Choroid plexus epithelial cell (primary cell): ENCODE measurements at regions not wholly inside any gene's neighbourhood (a gene's known extent, or its start where the extent isn't known, plus 50 kb on each side); places are given as distances from the start of the nearest gene placed in this dataset.

ENCODE experiments used
- DNase-seq: peaks from one replicate; pipeline ENCODE4 v3.0.0-alpha.2; 2010; ENCODE audit warnings: low read depth
- H3K4me3 ChIP-seq: 2 replicates; pipeline ENCODE4 v1.5.1; 2011; ENCODE audit warnings: low read depth, mild to moderate bottlenecking, control low read depth, low read length, moderate library complexity
- TF ChIP-seq, protein P1 (sequence below): conservative IDR thresholded peaks from 2 replicates; pipeline ENCODE4 v1.5.1; 2011; ENCODE audit warnings: low read depth, mild to moderate bottlenecking, control low read depth, inconsistent platforms, low read length, moderate library complexity

DNA sequence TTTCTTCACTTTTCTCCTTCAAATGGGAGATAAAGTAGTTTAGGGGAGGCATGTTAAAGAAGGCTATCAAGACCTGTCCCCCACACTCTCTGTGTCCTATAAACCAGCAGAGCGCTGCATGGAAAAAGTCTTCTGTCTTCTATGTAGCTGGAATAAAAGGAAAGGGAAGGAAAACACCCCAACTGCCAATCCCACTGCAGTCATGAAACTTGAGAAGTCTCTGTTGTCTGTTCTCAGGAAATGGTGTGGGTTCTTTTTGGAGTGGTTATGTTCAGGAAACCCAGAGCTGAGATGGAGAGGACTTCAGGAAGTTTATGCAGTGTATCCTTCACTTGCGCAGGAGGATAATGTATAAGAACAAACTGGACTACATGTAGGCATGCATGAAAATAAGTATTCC lies 274.3 kb downstream of the GAS1 start:
- DNase-seq: peak; percentile 24
- H3K4me3 ChIP-seq: no peak overlapping the region
- TF ChIP-seq, protein P1, sequence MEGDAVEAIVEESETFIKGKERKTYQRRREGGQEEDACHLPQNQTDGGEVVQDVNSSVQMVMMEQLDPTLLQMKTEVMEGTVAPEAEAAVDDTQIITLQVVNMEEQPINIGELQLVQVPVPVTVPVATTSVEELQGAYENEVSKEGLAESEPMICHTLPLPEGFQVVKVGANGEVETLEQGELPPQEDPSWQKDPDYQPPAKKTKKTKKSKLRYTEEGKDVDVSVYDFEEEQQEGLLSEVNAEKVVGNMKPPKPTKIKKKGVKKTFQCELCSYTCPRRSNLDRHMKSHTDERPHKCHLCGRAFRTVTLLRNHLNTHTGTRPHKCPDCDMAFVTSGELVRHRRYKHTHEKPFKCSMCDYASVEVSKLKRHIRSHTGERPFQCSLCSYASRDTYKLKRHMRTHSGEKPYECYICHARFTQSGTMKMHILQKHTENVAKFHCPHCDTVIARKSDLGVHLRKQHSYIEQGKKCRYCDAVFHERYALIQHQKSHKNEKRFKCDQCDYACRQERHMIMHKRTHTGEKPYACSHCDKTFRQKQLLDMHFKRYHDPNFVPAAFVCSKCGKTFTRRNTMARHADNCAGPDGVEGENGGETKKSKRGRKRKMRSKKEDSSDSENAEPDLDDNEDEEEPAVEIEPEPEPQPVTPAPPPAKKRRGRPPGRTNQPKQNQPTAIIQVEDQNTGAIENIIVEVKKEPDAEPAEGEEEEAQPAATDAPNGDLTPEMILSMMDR: no peak

DNA sequence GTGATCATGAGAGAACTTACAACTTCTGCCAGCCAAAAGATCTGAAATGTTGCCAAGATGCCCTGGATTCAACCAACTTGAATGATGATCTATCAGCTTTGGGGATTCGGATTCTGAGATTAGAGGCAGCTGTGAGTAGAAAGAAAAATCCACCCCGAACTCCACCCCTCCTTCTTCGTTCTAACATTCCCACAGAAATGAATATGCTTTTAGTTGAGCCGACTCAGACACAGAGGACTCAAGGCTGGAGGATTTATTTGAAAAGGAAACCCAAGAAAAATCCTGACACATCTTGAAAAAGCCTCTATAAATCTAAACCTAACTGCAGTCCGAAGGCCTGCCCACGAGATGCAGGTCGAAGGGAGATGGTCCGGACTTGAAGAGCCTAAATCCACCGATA lies 275.0 kb downstream of the GAS1 start:
- no peak overlapping the region for H3K4me3 ChIP-seq
- TF ChIP-seq, protein P1: no peak
- DNase-seq: no peak

DNA sequence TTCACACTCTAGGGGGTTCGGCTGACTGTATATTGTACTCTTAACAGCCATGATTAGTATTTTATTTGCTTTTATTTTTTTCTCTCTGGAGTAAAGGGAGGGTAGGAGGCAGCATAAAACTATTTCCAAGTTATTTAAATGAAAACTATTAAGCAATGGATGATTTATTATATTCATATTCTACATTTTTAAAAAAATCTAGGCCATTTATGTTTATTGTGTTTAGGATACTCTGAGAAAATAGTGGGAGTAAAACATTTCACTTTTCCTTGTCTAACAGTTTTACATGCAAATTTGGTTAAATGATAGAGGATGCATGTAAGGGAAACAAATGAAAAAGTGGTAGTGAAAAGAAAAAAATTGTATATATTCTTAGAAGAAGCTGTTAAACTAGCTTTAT lies 276.3 kb downstream of the GAS1 start:
- no peak overlapping the region for H3K4me3 ChIP-seq
- no peak for DNase-seq
- TF ChIP-seq, protein P1: no peak

DNA sequence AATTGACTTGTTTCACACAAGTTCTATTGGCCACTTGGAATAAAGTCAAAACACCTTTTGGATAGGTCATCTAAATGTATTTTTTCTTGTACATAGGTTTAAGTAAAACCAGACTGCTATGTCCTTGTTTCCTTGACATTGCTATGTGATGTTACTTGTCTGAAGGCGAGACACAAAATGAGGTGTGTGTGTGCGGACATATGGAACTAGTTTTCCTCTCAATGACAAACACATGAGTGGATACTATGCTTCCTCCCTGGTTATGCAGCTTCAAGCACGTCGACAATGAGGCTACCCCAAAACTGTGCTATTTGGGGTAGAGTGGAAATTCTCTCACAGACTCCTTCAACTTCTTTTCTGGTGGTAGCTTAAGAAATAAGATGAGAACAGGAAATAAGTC lies 276.8 kb downstream of the GAS1 start:
- DNase-seq: no peak
- TF ChIP-seq, protein P1: no peak

DNA sequence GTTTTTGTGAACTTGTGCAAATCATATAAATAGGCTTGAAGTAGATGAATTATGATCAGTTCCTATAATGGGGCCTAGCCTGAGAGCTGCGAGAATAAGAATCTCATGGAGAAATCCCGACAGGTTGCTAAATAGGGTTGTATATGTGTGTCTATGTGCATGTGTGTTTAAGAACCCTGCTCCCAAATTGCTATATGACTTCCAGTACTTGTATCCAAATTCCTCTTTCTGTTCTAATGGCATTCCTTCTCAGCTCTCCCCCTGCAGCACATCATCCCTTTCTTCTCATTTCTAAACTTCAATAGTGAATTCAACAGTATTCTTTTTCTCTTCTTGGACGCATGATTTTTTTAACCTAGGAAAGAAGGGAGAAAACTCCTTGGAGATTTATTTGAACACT lies 277.2 kb downstream of the GAS1 start:
- TF ChIP-seq, protein P1: no peak
- H3K4me3 ChIP-seq: no peak overlapping the region
- DNase-seq: no peak

More for the DNA sequence above, 276.8 kb downstream of the GAS1 start:
- H3K4me3 ChIP-seq: no peak overlapping the region

DNA sequence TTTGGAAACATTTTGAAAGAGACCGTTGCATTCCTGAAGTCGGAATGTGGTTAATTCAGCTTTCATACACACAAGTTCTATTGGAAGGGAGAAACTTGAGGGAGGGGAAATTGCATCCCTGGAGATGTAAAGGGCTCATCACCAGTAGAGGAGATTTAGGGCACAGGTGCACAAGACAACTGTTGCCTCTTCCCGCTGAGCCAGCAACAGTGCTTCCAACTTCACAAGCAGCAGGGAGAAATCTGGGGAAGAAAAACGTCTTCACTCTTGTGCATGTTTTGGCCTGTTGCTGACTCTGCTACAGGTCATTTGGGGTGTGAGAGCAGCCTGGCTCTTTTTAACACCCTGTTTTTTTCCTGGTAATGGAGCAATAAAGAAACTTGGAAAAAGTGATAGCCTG lies 277.9 kb downstream of the GAS1 start:
- TF ChIP-seq, protein P1: no peak
- DNase-seq: no peak
- no peak overlapping the region for H3K4me3 ChIP-seq

DNA sequence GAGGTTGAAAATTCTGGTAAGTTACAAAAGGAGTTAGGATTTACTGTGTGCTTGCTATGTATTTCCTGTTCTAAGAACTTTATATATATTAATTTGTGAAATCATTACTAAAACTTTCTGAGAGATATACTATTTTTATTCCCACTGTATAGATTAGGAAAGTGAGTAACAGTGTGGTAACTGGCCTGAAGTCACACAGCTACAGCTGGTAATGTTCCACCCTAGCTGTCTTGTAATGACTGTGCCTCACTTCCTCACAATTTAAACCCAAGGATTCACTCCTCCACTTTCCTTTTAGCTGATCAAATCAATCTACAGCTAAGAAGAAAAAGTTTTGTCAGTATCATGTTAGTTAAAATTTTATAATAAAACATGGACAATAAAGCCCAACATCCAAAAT lies 278.8 kb downstream of the GAS1 start:
- no peak overlapping the region for H3K4me3 ChIP-seq
- DNase-seq: no peak
- TF ChIP-seq, protein P1: no peak
